Ishikawa (cell line): ENCODE measurements at regions not wholly inside any gene's neighbourhood (a gene's known extent, or its start where the extent isn't known, plus 50 kb on each side); places are given as distances from the start of the nearest gene placed in this dataset.

Source experiments
- CEBPB ChIP-seq: IDR thresholded peaks from 2 replicates; pipeline ENCODE4 v1.6.1; 2012
- CREB1 ChIP-seq: IDR thresholded peaks from 2 replicates; pipeline ENCODE4 v1.6.1; 2012; ENCODE audit warnings: low read depth
- EGR1 ChIP-seq: IDR thresholded peaks from 2 replicates; pipeline ENCODE4 v1.6.1; 2012
- EP300 ChIP-seq: IDR thresholded peaks from 2 replicates; pipeline ENCODE4 v1.6.1; 2012; ENCODE audit warnings: borderline replicate concordance
- FOXM1 ChIP-seq: IDR thresholded peaks from 2 replicates; pipeline ENCODE4 v1.6.1; 2012; ENCODE audit warnings: low read depth, borderline replicate concordance
- MAX ChIP-seq: IDR thresholded peaks from 2 replicates; pipeline ENCODE4 v1.6.1; 2012
- NFIC ChIP-seq: IDR thresholded peaks from 2 replicates; pipeline ENCODE4 v1.6.1; 2012
- RAD21 ChIP-seq: IDR thresholded peaks from 2 replicates; pipeline ENCODE4 v1.6.1; 2012; ENCODE audit warnings: low read depth
- REST ChIP-seq: IDR thresholded peaks from 2 replicates; pipeline ENCODE4 v1.6.1; 2012; ENCODE audit warnings: low read depth, mild to moderate bottlenecking
- TAF1 ChIP-seq: IDR thresholded peaks from 2 replicates; pipeline ENCODE4 v1.6.1; 2012; ENCODE audit warnings: low read depth, mild to moderate bottlenecking
- TCF12 ChIP-seq: IDR thresholded peaks from 2 replicates; pipeline ENCODE4 v1.6.1; 2012; ENCODE audit warnings: low read depth
- TEAD4 ChIP-seq: IDR thresholded peaks from 2 replicates; pipeline ENCODE4 v1.6.1; 2012
- USF1 ChIP-seq: IDR thresholded peaks from 2 replicates; pipeline ENCODE4 v1.6.1; 2012
- YY1 ChIP-seq: IDR thresholded peaks from 2 replicates; pipeline ENCODE4 v1.6.1; 2012; ENCODE audit warnings: low read depth
- ZBTB7A ChIP-seq: IDR thresholded peaks from 2 replicates; pipeline ENCODE4 v1.6.1; 2012; ENCODE audit warnings: low read depth

GRCh38 chr3:65303431-65303830 is 615.6 kb upstream of the ADAMTS9 start:
- TF ChIP-seq NFIC (no peak), ZBTB7A (no peak)

- TF ChIP-seq FOXM1 = no peak
- TF ChIP-seq TCF12 = no peak
- no peak for TF ChIP-seq CEBPB
- TF ChIP-seq EP300 = no peak
These were observed 603.8 kb upstream of the ADAMTS9 start for GRCh38 chr3:65291448-65292125.

DNA sequence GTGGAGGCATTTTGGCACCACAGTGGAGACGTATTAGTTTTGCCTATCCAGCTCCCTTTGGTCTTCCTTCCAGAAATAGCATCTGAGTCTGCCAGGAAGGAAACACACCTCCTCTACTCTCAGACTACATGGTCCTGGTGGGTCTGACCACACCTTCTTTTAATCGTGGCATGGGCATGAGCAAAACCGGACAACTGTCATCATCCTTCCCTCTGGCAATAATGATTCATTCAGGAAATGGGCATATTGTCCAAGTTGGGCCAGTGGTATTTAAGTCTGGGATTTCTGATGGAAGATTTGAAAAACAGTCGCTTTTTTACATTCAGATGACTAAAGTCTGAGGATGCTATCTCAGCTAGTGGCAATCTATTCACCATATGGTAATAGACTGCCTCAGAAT is 601.0 kb upstream of the ADAMTS9 start:
- no peak for TF ChIP-seq YY1
- no peak for TF ChIP-seq CREB1
- TF ChIP-seq EP300 = no peak
- no peak for TF ChIP-seq TAF1
- TF ChIP-seq EGR1 = no peak
- no peak for TF ChIP-seq MAX
- no peak for TF ChIP-seq USF1
- no peak for TF ChIP-seq NFIC
- TF ChIP-seq ZBTB7A = no peak
- TF ChIP-seq REST = no peak
- no peak for TF ChIP-seq CEBPB
- TF ChIP-seq TCF12 = no peak
- TF ChIP-seq TEAD4 = no peak
- no peak for TF ChIP-seq RAD21
- no peak for TF ChIP-seq FOXM1

DNA sequence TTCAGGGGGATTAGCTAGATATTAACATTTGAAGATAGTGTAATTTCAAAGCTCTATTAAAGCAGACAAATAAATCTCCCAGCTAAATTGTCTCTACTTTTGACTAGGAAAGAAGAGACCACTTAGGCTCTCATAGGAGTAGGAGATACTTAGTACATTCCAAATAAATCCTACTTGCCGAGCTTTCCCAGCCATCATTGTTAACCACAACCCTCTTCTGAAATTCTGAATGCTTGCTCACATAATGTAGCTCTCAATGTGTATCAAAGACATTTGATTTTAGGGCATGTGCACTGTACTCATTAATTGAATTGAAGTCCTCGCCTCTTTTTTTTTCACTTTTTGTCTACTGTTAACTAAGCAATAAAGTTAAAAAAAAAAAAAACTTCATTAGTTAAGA is 598.2 kb upstream of the ADAMTS9 start:
- no peak for TF ChIP-seq EP300
- TF ChIP-seq TEAD4 = no peak
- no peak for TF ChIP-seq NFIC
- TF ChIP-seq TAF1 = no peak
- TF ChIP-seq CEBPB = no peak
- no peak for TF ChIP-seq EGR1
- no peak for TF ChIP-seq ZBTB7A
- no peak for TF ChIP-seq REST
- no peak for TF ChIP-seq MAX
- no peak for TF ChIP-seq RAD21
- no peak for TF ChIP-seq CREB1

- TF ChIP-seq USF1 (no peak), TCF12 (no peak), FOXM1 (no peak), ZBTB7A (no peak), CREB1 (no peak), MAX (no peak), RAD21 (no peak), EGR1 (no peak), NFIC (no peak), CEBPB (no peak), YY1 (no peak)
These were observed 597.2 kb upstream of the ADAMTS9 start for GRCh38 chr3:65284961-65285360.

GRCh38 chr3:65284546-65284945 is 596.7 kb upstream of the ADAMTS9 start:
- TF ChIP-seq MAX (no peak), NFIC (no peak), FOXM1 (no peak), EP300 (no peak), USF1 (no peak), CEBPB (no peak), TEAD4 (no peak), TCF12 (no peak), REST (no peak), EGR1 (no peak), ZBTB7A (no peak)
